SK-N-SH (cell line): ENCODE measurements at regions not wholly inside any gene's neighbourhood (a gene's known extent, or its start where the extent isn't known, plus 50 kb on each side); places are given as distances from the start of the nearest gene placed in this dataset.

Source experiments
- EP300 ChIP-seq, 2 experiments: IDR thresholded peaks; 2 replicates each; pipeline versions ENCODE4 v1.4.0 to v1.6.1; 2012; ENCODE audit warnings: borderline replicate concordance in 1 of 2, low read depth in 1 of 2, low read length in 1 of 2
- EZH2phosphoT487 ChIP-seq: fragments of 200-600 bp; sonication (generic); IDR thresholded peaks from 2 replicates; pipeline ENCODE4 v1.6.1; 2017; ENCODE audit warnings: low read depth, mixed run types, mild to moderate bottlenecking, antibody characterized with exemption, moderate library complexity, borderline replicate concordance
- JUND ChIP-seq: IDR thresholded peaks from 2 replicates; pipeline ENCODE4 v1.4.0; 2012
- SIN3A ChIP-seq: IDR thresholded peaks from 2 replicates; pipeline ENCODE4 v1.6.1; 2012; ENCODE audit warnings: low read depth, mild to moderate bottlenecking, low read length, moderate library complexity, borderline replicate concordance
- SMC3 ChIP-seq: IDR thresholded peaks from 2 replicates; pipeline ENCODE4 v1.6.1; 2012; ENCODE audit warnings: low read depth, low read length, improper control_type of control experiment
- TAF1 ChIP-seq: IDR thresholded peaks from 2 replicates; pipeline ENCODE4 v1.6.1; 2012; ENCODE audit warnings: low read depth, mild to moderate bottlenecking, low read length, moderate library complexity, borderline replicate concordance
- YY1 ChIP-seq: IDR thresholded peaks from 2 replicates; pipeline ENCODE4 v1.4.0; 2012; ENCODE audit warnings: low read depth, mild to moderate bottlenecking
- TF ChIP-seq, protein P1 (sequence below): fragments of 200-600 bp; sonication (generic); IDR thresholded peaks from 2 replicates; pipeline ENCODE4 v1.6.1; 2017; ENCODE audit warnings: antibody characterized with exemption, mild to moderate bottlenecking, moderate library complexity
- TF ChIP-seq, protein P2 (sequence below): IDR thresholded peaks from 2 replicates; pipeline ENCODE4 v1.4.0; 2012; ENCODE audit warnings: low read depth

GRCh38 chr16:62927122-62927521 is 890.9 kb upstream of the CDH8 start:
- TF ChIP-seq SIN3A = no peak
- TF ChIP-seq, protein P1, sequence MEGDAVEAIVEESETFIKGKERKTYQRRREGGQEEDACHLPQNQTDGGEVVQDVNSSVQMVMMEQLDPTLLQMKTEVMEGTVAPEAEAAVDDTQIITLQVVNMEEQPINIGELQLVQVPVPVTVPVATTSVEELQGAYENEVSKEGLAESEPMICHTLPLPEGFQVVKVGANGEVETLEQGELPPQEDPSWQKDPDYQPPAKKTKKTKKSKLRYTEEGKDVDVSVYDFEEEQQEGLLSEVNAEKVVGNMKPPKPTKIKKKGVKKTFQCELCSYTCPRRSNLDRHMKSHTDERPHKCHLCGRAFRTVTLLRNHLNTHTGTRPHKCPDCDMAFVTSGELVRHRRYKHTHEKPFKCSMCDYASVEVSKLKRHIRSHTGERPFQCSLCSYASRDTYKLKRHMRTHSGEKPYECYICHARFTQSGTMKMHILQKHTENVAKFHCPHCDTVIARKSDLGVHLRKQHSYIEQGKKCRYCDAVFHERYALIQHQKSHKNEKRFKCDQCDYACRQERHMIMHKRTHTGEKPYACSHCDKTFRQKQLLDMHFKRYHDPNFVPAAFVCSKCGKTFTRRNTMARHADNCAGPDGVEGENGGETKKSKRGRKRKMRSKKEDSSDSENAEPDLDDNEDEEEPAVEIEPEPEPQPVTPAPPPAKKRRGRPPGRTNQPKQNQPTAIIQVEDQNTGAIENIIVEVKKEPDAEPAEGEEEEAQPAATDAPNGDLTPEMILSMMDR = no peak
- no peak for TF ChIP-seq TAF1
- TF ChIP-seq YY1 = no peak
- TF ChIP-seq, protein P2, sequence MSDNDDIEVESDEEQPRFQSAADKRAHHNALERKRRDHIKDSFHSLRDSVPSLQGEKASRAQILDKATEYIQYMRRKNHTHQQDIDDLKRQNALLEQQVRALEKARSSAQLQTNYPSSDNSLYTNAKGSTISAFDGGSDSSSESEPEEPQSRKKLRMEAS = no peak
- TF ChIP-seq SMC3 = no peak
- no peak for TF ChIP-seq JUND
- TF ChIP-seq EZH2phosphoT487 = no peak
- no peak for TF ChIP-seq EP300 (IDR thresholded peaks at IDR 0.05; ENCODE audit: borderline replicate concordance in 1 of 2, low read depth in 1 of 2, low read length in 1 of 2)
